Daoy (cell line): ENCODE measurements at regions not wholly inside any gene's neighbourhood (a gene's known extent, or its start where the extent isn't known, plus 50 kb on each side); places are given as distances from the start of the nearest gene placed in this dataset.
"Not testable (repeated sequence)": the region's sequence is repeated elsewhere in the genome, so short reads cannot be mapped to it uniquely, and the experiment has no call there.

Source experiments
- DNase-seq: peaks from one replicate; pipeline ENCODE4 v3.0.0-alpha.2; 2015; ENCODE audit warnings: low read depth

DNA sequence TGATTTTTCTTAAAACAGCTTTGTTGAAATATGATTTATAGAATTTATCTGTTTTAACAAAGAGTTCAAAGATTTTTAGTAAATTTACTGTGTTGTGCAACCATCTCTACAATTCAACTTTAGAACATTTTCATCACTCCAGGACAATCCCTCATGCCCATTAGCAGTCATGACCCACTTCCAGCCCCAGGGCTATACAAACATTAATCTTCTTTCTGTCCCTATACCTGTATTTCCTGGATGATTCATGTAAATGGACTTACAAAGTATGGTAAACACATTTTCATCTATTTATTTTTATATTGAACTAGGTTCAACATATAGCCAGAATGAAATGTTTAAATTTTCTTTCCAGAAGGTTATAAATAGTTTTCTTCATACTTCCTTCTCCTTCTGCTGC is 127.8 kb upstream of the CCDC180 start:
- no peak for DNase-seq

DNA sequence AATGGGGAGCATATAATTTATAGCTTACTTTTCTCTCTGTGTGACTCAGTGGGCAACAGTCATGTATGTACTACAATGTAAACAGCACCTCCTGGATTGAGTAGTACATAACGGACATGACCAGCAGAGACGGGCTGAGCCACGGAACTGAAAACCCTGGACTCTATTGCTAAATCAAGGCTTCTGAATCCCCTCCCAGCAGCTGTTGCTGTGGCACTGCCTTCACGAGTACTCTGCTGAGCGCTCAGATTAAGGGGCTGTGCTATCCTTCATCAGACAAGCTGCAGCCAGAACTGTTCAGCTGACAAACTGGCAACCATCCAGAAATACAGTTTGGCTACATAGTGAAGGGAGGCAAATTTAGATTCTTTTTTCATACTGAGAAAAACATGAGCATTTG is 131.3 kb upstream of the CCDC180 start:
- no peak for DNase-seq

GRCh38 chr9:97168174-97168573 is 129.2 kb upstream of the CTSV start:
- DNase-seq: not testable (repeated sequence)

GRCh38 chr9:97166496-97167138 is 127.7 kb upstream of the CTSV start:
- DNase-seq: not testable (repeated sequence)

GRCh38 chr9:97160255-97160654 is 121.3 kb upstream of the CTSV start:
- no peak for DNase-seq

- not testable (repeated sequence) for DNase-seq
Measured at GRCh38 chr9:97158722-97159121, 119.8 kb upstream of the CTSV start.

GRCh38 chr9:97155441-97155840 is 116.5 kb upstream of the CTSV start:
- DNase-seq: not testable (repeated sequence)

- DNase-seq: no peak
Measured at GRCh38 chr9:97153967-97154366, 115.0 kb upstream of the CTSV start.

DNA sequence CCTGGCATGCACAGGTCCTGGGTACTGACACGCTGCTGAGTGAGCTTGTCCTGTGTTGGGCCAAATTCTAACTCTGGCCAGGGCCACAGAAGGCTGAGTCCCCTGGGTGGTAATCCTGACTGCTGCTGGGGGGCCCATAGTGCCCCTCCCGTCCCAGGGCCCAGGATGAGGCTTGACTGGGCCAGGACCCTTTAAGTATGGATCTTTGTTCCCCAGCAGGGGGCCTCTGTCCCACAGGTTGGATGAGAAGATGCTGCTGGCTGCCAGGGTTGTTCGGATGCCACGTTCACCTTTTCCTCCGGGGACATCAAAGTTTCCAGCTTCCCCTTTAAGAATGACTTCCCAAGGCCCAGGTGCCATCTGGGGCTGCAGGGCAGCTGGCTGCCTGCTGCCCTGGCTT is 114.2 kb upstream of the CTSV start:
- DNase-seq: not testable (repeated sequence)

DNA sequence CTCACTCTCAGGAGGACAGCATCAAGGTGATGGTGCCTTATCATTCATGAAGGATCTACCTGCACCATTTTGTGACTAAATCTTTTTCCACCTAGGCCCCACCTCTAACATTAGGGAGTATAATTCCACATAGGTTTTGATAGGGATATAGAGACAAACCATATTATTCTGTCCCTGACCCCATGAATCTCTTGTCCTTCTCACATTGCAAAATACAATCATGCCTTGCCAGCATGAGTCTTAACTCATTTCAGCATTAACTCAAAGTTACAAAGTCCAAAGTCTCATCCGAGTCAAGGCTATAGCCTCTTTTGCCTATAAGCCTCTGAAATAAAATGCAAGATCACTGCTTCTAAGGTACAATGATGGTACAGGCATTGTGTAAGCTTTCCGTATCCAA is 111.5 kb upstream of the CTSV start:
- DNase-seq: not testable (repeated sequence)

DNA sequence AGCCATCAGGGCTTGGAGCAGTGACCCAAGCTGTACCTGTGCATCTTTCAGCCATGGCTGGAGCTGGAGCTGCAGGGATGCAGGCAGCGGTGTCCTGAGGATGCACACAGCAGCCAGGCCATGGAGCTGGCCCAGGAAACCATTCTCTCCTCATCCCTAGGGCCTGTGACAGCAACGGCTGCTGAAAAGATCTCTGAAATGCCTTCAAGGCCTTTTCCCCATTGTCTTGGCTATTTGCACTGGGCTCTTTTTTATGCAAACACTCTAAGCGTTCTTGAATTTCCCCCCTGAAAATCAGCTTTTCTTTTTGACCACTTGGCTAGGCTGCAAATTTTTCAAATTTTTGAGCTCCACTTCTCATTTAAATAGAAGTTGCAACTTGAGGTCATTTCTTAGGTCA is 109.5 kb upstream of the CTSV start:
- not testable (repeated sequence) for DNase-seq

GRCh38 chr9:97145680-97146079 is 106.7 kb upstream of the CTSV start:
- DNase-seq: not testable (repeated sequence)

DNA sequence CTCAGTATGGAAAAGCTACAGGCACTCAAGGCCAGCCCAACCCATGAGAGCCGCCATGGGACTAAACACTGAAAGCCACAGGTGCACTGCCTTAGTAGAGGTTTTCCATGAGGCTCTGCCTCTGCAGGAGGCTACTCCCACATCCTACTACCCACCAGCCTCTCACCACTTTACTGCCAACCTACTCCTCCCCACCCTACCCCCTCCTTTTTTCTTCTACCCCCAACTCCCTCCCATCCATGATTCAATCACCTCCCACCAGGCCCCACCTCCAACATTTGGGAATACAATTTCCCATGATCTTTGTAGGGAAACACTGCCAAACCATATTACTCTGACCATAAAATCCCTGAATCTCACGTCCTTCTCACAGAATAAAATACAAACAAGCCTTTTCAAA is 101.6 kb upstream of the CTSV start:
- DNase-seq: no peak

GRCh38 chr9:97136421-97136820 is 97.5 kb upstream of the CTSV start:
- no peak for DNase-seq

DNA sequence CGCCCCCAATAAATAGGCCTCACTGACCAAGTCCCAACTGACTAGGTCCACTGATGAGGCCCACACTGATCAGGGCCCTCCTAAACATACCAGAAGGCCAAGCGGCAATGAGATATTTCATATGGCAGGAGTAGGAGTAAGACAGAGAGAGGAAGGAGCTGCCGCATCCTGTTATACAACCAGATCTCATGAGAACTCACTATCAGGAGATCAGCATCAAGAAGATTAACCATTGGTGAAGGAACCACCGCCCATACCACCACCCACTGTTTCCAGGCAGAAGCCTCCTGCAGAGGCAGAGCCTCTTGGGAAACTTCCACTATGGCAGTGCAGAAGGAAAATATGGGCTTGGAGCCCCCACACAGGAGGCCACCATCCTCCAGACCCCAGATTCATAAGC is 95.0 kb upstream of the CTSV start:
- not testable (repeated sequence) for DNase-seq

DNA sequence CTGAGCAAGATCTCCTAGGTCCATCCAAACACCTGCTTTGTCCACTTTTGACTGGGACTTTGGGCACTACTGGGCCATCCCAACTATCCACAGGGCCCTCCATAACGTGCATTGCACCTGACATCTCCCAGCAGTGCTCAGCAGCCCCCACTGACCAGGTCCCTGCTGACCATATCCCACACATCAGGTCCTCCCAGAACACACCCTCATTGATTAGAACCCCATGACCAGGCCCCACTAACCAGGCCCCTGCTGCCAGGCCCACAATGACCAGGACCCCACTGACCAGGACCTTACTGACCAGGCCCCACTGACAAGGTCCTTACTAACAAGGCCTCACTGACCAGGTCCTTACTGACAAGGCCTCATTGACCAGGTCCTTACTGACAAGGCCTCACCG is 93.9 kb upstream of the CTSV start:
- no peak for DNase-seq

DNA sequence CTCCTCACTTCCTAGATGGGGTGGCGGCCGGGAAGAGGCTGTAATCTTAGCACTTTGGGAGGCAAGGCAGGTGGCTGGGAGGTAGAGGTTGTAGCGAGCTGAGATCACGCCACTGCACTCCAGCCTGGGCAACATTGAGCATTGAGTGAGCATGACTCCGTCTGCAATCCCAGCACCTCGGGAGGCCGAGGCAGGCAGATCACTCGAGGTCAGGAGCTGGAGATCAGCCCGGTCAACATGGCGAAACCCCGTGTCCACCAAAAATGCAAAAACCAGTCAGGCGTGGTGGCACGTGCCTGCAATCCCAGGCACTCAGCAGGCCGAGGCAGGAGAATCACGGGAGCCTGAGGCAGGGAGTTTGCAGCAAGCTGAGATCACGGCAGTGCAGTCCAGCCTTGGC is 91.9 kb upstream of the CTSV start:
- not testable (repeated sequence) for DNase-seq

- DNase-seq: not testable (repeated sequence)
Measured at GRCh38 chr9:97130387-97130786, 91.4 kb upstream of the CTSV start.

GRCh38 chr9:97128919-97129318 is 90.0 kb upstream of the CTSV start:
- DNase-seq: no peak

DNA sequence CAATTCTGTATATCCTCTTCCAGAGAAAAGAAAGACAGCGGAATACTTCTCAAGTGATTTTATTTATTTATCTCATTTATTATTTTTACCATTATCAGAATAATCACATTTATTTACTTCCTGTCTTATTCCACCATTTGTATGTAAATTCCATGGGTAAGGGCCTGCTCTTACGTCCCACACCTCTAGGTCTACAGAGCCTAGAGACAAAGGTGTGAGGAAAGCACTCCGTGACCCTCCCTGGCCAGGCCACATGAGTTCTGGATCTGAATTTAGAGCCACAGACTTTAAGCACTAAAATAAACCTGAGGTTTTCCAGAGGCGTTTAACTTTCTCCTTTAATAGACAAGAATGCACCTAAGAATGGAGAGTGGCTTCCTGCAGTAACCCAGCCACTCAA is 85.3 kb upstream of the CTSV start:
- no peak for DNase-seq

DNA sequence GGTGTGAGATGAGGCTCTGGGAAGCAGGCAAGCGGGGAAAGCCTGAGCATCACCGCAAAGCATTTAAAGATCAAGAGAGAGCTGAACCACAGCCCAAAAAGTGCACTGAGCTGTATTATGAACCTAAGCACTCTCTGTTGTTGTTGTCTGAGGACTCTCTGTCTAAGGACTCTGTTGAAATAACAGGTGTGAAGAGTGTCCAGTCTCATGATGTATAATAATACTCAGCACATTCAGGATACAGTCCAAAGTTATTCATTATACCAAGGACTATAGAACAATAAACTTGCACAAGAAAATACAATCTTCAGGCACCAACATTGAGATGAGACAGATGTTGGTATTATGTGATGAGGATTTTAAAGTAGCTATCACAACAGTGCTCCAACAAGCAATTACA is 71.8 kb upstream of the CTSV start:
- DNase-seq: no peak

DNA sequence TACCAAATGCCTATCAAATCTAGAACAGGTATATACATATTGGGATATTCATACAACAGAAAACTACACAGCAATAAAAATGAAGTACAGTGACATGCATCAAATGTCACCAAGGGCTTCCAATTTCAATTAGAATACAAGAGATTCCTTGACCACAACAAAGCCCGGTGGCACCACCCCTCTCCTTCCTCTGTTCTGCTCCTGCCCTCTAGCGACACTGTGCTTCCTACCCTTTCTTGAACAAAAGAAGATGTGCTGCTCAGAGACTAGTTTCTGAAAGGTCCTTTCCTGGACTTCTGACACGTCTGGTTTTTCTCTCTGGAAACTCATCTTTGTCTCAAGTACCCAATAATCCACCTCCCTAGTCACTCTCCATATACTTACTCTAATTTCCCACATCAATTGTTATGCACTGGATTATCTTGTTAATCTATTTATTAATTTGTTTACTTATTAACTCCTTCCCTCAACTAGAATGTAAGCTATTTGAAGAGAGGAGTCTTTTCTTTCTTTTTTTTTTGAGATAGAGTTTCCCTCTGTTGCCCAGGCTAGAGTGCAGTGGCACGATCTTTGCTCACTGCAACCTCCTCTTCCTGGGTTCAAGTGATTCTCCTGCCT is 70.4 kb upstream of the CTSV start:
- DNase-seq: peak; percentile 65

DNA sequence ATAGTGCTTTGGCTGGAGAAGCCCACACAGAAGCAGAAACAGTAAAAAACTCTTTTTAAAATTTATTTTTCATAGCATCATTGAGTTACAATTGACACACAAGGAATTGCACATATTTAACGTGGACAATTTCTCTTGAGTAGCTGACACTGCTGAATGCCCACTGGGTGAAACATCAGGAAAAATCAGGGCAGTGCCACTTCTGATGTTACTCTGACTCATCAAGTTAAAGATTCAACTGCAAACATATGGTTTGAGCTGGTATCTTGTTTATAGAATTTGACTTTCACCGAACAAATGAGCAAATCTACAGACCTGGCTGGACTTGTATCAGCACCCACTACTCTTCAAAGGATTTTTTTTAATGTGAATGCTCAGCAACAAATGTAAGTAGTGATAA is 66.3 kb upstream of the CTSV start:
- DNase-seq: peak; percentile 44
